Stimulated activated naive B cell treated with anti-CD40 and anti-IgM and Interleukin-4, amounts not matched to agents 10 μg/mL and 1 μg/mL and 100 μg/mL, for 72 hours (primary cell): ENCODE measurements at regions not wholly inside any gene's neighbourhood (a gene's known extent, or its start where the extent isn't known, plus 50 kb on each side); places are given as distances from the start of the nearest gene placed in this dataset.

ENCODE experiments used
- ATAC-seq, 2 donors: fragments of 150-1000 bp; cut with Tn5 transposase; replicated peaks; 2 replicates each; pipeline ENCODE4 v1.10.0; 2021; ENCODE audit warnings: moderate library complexity in 1 of 2
- DNase-seq: peaks from one replicate; pipeline ENCODE4 v3.0.0; 2021
- H3K27ac Mint-ChIP-seq: one replicate; pipeline ENCODE4 v1.8.0; 2022; ENCODE audit warnings: mild to moderate bottlenecking, mixed read lengths
- H3K27me3 Mint-ChIP-seq, 2 donors: one replicate each; pipeline ENCODE4 v1.8.0; 2022; ENCODE audit warnings: mixed read lengths in 2 of 2
- H3K36me3 Mint-ChIP-seq, 2 donors: one replicate each; pipeline ENCODE4 v1.8.0; 2022; ENCODE audit warnings: mixed read lengths in 2 of 2, mild to moderate bottlenecking in 1 of 2
- H3K4me1 Mint-ChIP-seq, 2 donors: one replicate each; pipeline ENCODE4 v1.8.0; 2022; ENCODE audit warnings: mixed read lengths in 2 of 2, mild to moderate bottlenecking in 1 of 2
- H3K4me3 Mint-ChIP-seq, 2 donors: one replicate each; pipeline ENCODE4 v1.8.0; 2022; ENCODE audit warnings: mild to moderate bottlenecking in 2 of 2, mixed read lengths in 2 of 2, moderate library complexity in 1 of 2
- H3K9me3 Mint-ChIP-seq, 2 donors: one replicate each; pipeline ENCODE4 v1.8.0; 2022; ENCODE audit warnings: mixed read lengths in 2 of 2, mild to moderate bottlenecking in 1 of 2

GRCh38 chr5:98085593-98085992, 687.9 kb upstream of the RGMB start:
- DNase-seq: no peak
- Mint-ChIP-seq H3K27me3 (no peaks in the 10 kb centered on the region), H3K9me3 (peaks cover under 1 to 3% of the 10 kb centered on the region in 2 donors), H3K4me3 (no peak overlapping the region), H3K4me1 (no peaks in the 10 kb centered on the region), H3K36me3 (no peaks in the 10 kb centered on the region), H3K27ac (no peak overlapping the region)
- ATAC-seq: no peak

GRCh38 chr5:98095072-98095471, 678.4 kb upstream of the RGMB start:
- Mint-ChIP-seq H3K4me1 (no peaks in the 10 kb centered on the region), H3K9me3 (no peaks in the 10 kb centered on the region), H3K27me3 (no peaks in the 10 kb centered on the region), H3K27ac (no peak overlapping the region), H3K36me3 (no peaks in the 10 kb centered on the region), H3K4me3 (no peak overlapping the region)
- ATAC-seq (no peak), DNase-seq (no peak)

DNA sequence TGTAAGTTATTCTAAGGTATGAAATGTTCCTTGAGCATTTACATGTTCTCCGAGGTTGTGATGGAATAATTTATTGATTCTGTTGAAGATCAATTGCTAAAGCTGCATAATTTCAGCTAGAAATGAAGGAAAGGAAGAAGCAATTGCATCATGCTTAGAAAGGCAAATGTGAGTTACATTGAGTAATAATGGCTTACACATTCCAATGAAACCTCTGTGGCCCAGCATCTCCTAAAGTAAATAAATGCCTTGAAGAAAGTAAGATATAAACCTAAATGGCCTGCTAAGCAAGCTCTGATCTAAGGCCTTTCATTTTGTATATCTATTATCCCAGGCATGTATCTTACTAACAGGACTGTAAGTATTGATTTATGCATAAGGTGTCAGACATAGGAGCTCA, 677.3 kb upstream of the RGMB start:
- Mint-ChIP-seq H3K4me3 (no peak overlapping the region), H3K9me3 (no peaks in the 10 kb centered on the region), H3K4me1 (no peaks in the 10 kb centered on the region), H3K36me3 (no peaks in the 10 kb centered on the region), H3K27ac (no peak overlapping the region), H3K27me3 (no peaks in the 10 kb centered on the region)
- no peak for ATAC-seq
- DNase-seq: no peak

- H3K4me1 Mint-ChIP-seq: no peaks in the 10 kb centered on the region
- no peaks in the 10 kb centered on the region for H3K27me3 Mint-ChIP-seq
- H3K4me3 Mint-ChIP-seq: no peak overlapping the region
- H3K36me3 Mint-ChIP-seq: no peaks in the 10 kb centered on the region
- H3K27ac Mint-ChIP-seq: no peak overlapping the region
- DNase-seq: no peak
- no peaks in the 10 kb centered on the region for H3K9me3 Mint-ChIP-seq
- no peak for ATAC-seq
Measured at GRCh38 chr5:98099448-98100105, 673.9 kb upstream of the RGMB start.

DNA sequence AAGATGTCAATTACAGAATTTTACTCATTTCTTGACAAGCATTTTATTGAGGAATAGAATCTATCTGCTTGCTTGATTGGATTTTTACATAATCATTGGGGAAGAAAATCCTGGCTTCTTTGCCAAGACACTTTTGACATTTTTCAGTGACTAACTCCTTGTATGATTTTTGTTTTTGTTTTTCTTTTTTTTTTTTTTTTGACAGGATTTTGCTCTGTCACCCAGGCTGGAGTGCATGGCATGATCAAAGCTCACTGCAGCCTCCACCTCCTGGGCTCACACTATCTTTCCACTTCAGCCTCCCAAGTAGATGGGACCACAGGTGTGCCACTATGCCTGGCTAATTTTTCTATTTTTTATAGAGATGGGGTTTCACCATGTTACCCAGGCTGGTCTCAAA, 672.3 kb upstream of the RGMB start:
- no peaks in the 10 kb centered on the region for H3K36me3 Mint-ChIP-seq
- H3K4me1 Mint-ChIP-seq: no peaks in the 10 kb centered on the region
- H3K27me3 Mint-ChIP-seq: no peaks in the 10 kb centered on the region
- H3K9me3 Mint-ChIP-seq: no peaks in the 10 kb centered on the region
- H3K4me3 Mint-ChIP-seq: no peak overlapping the region
- DNase-seq (no peak), ATAC-seq (no peak)
- H3K27ac Mint-ChIP-seq: no peak overlapping the region

- no peaks in the 10 kb centered on the region for H3K9me3 Mint-ChIP-seq
- H3K27me3 Mint-ChIP-seq: no peaks in the 10 kb centered on the region
- H3K4me3 Mint-ChIP-seq: no peak overlapping the region
- no peak overlapping the region for H3K27ac Mint-ChIP-seq
- ATAC-seq (no peak), DNase-seq (no peak)
- H3K36me3 Mint-ChIP-seq: no peaks in the 10 kb centered on the region
- no peaks in the 10 kb centered on the region for H3K4me1 Mint-ChIP-seq
Measured at GRCh38 chr5:98102936-98103335, 670.5 kb upstream of the RGMB start.

- Mint-ChIP-seq H3K9me3 (no peaks in the 10 kb centered on the region), H3K4me3 (no peak overlapping the region), H3K27ac (no peak overlapping the region), H3K36me3 (no peaks in the 10 kb centered on the region), H3K4me1 (no peaks in the 10 kb centered on the region), H3K27me3 (no peaks in the 10 kb centered on the region)
- no peak for DNase-seq
- ATAC-seq: no peak
Measured at GRCh38 chr5:98103807-98104206, 669.7 kb upstream of the RGMB start.

DNA sequence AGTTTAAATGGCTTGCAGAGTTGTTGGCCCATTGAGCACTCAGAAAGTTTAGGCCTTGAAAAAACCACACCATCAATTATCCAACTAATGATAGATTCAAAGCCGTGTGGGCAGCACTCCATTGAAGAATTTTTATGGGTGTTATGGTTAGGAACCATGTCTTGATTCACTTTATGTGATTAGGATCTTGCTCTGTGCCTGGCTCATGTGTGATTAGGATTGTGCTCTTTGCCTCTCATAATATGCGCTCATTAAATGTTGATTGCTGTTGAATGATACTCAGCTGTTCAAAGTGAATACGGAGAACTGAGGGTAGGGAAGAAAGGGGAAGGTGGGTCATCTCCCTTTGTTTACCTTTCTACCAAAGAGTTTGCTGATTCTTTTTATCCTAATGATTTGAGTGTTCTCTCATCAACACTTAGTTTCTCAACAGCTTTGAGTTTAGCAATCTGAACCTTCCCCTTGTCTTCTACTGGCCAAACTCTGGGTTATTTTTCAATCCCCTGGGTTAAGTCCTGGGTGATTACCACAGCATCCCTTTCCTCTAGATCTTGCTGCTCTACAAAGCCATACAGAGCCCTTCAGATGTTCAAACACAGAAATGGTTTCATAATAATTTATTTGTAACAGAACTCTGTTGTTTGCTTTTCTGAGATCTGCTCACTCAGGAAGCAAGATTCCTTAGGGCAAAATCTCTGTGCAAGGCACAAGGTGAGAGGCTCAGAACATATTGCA, 668.8 kb upstream of the RGMB start:
- ATAC-seq (no peak), DNase-seq (no peak)
- Mint-ChIP-seq H3K9me3 (no peaks in the 10 kb centered on the region), H3K36me3 (no peaks in the 10 kb centered on the region), H3K27me3 (no peaks in the 10 kb centered on the region), H3K4me1 (no peaks in the 10 kb centered on the region), H3K27ac (no peak overlapping the region), H3K4me3 (no peak overlapping the region)

- H3K4me1 Mint-ChIP-seq: no peaks in the 10 kb centered on the region
- H3K27me3 Mint-ChIP-seq: no peaks in the 10 kb centered on the region
Measured at GRCh38 chr5:98105681-98106080, 667.8 kb upstream of the RGMB start.

DNA sequence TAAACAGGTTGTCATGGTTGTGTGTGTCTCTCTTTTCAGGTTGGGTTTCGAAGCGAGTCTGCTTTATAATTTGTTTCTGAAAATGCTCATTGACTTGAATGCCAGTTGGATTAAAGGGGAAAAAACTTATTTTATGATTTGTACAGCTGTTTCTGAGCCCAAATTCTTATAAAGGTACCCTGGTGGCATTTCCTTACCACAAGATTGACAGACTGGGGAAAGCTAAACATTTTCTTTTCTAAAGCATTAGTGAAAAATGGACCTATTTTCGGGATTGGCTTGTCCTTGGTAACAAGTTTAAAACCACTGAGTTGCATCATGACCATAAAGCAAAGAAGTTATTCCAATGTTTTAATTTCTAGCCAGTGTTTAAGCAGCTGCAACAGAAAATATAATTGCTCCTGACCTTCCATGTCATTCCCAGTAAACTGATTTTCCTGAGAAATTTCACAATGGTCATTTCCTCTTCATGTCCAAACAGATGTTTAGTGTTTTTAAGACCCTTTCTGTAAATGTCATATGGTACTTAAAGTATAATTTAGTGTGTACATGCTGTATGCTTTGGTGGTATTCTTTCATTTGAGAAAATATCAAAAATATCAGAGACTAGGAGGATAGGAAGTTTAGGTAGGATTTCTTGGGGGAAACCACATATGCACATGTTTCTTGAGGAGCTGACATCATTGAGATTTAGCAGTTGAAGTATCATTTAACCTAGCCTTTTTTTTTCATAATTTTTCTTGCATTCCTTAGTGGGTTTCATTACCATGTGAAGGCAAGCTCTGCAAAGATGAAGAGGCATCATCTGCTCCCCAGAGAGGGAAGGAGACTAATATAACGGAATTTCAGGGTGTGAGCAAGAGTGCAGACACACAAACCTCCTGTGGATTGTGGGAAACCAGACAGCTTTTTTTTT, 667.1 kb upstream of the RGMB start:
- Mint-ChIP-seq H3K4me3 (no peak overlapping the region), H3K27me3 (no peaks in the 10 kb centered on the region), H3K36me3 (no peaks in the 10 kb centered on the region), H3K27ac (no peak overlapping the region), H3K4me1 (no peaks in the 10 kb centered on the region), H3K9me3 (no peaks in the 10 kb centered on the region)
- no peak for ATAC-seq
- DNase-seq: no peak

More at GRCh38 chr5:98105681-98106080, 667.8 kb upstream of the RGMB start:
- no peak for ATAC-seq
- DNase-seq: no peak
- Mint-ChIP-seq H3K36me3 (no peaks in the 10 kb centered on the region), H3K4me3 (no peak overlapping the region), H3K27ac (no peak overlapping the region), H3K9me3 (no peaks in the 10 kb centered on the region)

GRCh38 chr5:98108497-98108896, 665.0 kb upstream of the RGMB start:
- DNase-seq (no peak), ATAC-seq (no peak)
- Mint-ChIP-seq H3K36me3 (no peaks in the 10 kb centered on the region), H3K27ac (no peak overlapping the region), H3K4me3 (no peak overlapping the region), H3K9me3 (no peaks in the 10 kb centered on the region), H3K27me3 (no peaks in the 10 kb centered on the region), H3K4me1 (no peaks in the 10 kb centered on the region)

- Mint-ChIP-seq H3K27ac (no peak overlapping the region), H3K27me3 (no peaks in the 10 kb centered on the region), H3K36me3 (no peaks in the 10 kb centered on the region), H3K4me3 (no peak overlapping the region), H3K9me3 (peaks cover 0 to under 1% of the 10 kb centered on the region in 2 donors), H3K4me1 (no peaks in the 10 kb centered on the region)
- DNase-seq (no peak), ATAC-seq (no peak)
Measured at GRCh38 chr5:98109561-98110006, 663.9 kb upstream of the RGMB start.

DNA sequence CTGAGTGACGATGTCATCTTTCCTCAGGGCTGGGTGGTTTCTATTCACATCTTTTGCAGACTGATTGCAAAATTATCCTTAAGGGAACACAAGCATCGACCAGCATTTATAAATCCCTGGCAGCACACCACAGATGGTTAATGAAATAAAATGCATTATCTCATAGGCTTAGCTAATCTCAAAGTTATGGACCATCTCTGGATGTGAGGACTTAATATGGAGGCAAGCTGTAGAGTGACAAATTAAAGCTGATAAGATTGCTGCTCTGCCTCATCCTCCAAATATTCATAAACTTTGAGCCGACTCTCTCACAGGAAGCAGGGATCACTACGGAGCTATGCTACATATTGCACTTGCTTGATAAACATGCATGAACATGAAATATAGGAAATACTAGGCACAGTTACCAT, 663.2 kb upstream of the RGMB start:
- no peaks in the 10 kb centered on the region for H3K36me3 Mint-ChIP-seq
- H3K9me3 Mint-ChIP-seq: peaks cover 0 to 5% of the 10 kb centered on the region in 2 donors
- DNase-seq (no peak), ATAC-seq (no peak)
- no peak overlapping the region for H3K4me3 Mint-ChIP-seq
- H3K27me3 Mint-ChIP-seq: no peaks in the 10 kb centered on the region
- H3K4me1 Mint-ChIP-seq: no peaks in the 10 kb centered on the region
- H3K27ac Mint-ChIP-seq: no peak overlapping the region

GRCh38 chr5:98110791-98111190, 662.7 kb upstream of the RGMB start:
- no peak for ATAC-seq
- H3K9me3 Mint-ChIP-seq: peaks cover 0 to 5% of the 10 kb centered on the region in 2 donors
- H3K4me3 Mint-ChIP-seq: no peak overlapping the region
- no peaks in the 10 kb centered on the region for H3K27me3 Mint-ChIP-seq
- H3K36me3 Mint-ChIP-seq: no peaks in the 10 kb centered on the region
- no peak overlapping the region for H3K27ac Mint-ChIP-seq
- DNase-seq: no peak
- H3K4me1 Mint-ChIP-seq: no peaks in the 10 kb centered on the region
